GM12878 (cell line): ENCODE measurements at regions not wholly inside any gene's neighbourhood (a gene's known extent, or its start where the extent isn't known, plus 50 kb on each side); places are given as distances from the start of the nearest gene placed in this dataset.
A peak's percentile ranks its signal among the peaks of the same experiment; 100 is the strongest.

Source experiments
- ATAC-seq: fragments of 200-7000 bp; cut with Tn5 transposase; 3 replicates; pipeline ENCODE4 v1.9.1; 2020; ENCODE audit warnings: mild to moderate bottlenecking, moderate library complexity
- BruUV-seq: library from RNA; stranded (reverse); fragments of 400-500 nt; replicated peaks from 2 replicates; lab custom pipeline; 2021; lab: Mats Ljungman, UMichigan
- CTCF ChIA-PET: fragments of 300-600 bp; sonication (Branson Sonifier 250); formaldehyde crosslinking; extraction: SDS; loops from one replicate; lab custom pipeline; 2021; ENCODE audit warnings: inconsistent platforms; lab: Yijun Ruan, JAX
- POLR2A ChIA-PET: fragments of 350-600 bp; formaldehyde crosslinking; extraction: SDS; loops from one replicate; lab custom pipeline; 2021; ENCODE audit warnings: inconsistent platforms; lab: Charles Lee
- RAD21 ChIA-PET: fragments of 300-600 bp; sonication (Branson Sonifier 250); formaldehyde crosslinking; loops from one replicate; lab custom pipeline; 2023; ENCODE audit warnings: antibody characterized with exemption; ENCODE audit not compliant: unreplicated experiment; lab: Charles Lee
- SMC1A ChIA-PET: fragments of 300-600 bp; sonication (Branson Sonifier 250); formaldehyde crosslinking; loops from one replicate; lab custom pipeline; 2023; ENCODE audit not compliant: unreplicated experiment, uncharacterized antibody; lab: Charles Lee
- DNase-seq: peaks from one replicate; pipeline ENCODE4 v3.0.0-alpha.2; 2011; ENCODE audit warnings: low read depth, low spot score
- FAIRE-seq: peaks from 3 replicates; lab custom pipeline; 2011; peaks lifted over from hg19 to GRCh38; lab: Jason Lieb, UNC
- H2AFZ ChIP-seq: 2 replicates; pipeline ENCODE4 v1.6.0; 2011; ENCODE audit warnings: low read depth, low read length, control low read depth; ENCODE audit not compliant: control insufficient read depth
- H3K27ac ChIP-seq: 2 replicates; pipeline ENCODE4 v1.5.1; 2011; ENCODE audit warnings: control low read depth; ENCODE audit not compliant: control insufficient read depth, insufficient read depth
- H3K27me3 ChIP-seq, 2 experiments: replicated peaks in 1 of 2; 2 replicates each; pipeline versions ENCODE4 v1.6.0 to v1.6.1; 2011; ENCODE audit warnings: low read length in 1 of 2; ENCODE audit not compliant: control insufficient read depth in 2 of 2, insufficient read depth in 2 of 2
- H3K36me3 ChIP-seq, 2 experiments: 2 replicates each; pipeline ENCODE4 v1.5.1; 2011; ENCODE audit warnings: low read length in 1 of 2; ENCODE audit not compliant: control insufficient read depth in 2 of 2, insufficient read depth in 2 of 2
- H3K4me1 ChIP-seq: 2 replicates; pipeline ENCODE4 v1.6.1; 2011; ENCODE audit warnings: mild to moderate bottlenecking, low read length, moderate library complexity, mixed read lengths; ENCODE audit not compliant: control insufficient read depth, insufficient read depth
- H3K4me2 ChIP-seq: 2 replicates; pipeline ENCODE4 v1.6.0; 2011; ENCODE audit warnings: control low read depth; ENCODE audit not compliant: control insufficient read depth, insufficient read depth
- H3K4me3 ChIP-seq: fragments of 200-600 bp; sonication (generic); 2 replicates; pipeline ENCODE4 v1.5.1; 2016
- H3K79me2 ChIP-seq: 2 replicates; pipeline ENCODE4 v1.6.0; 2011; ENCODE audit warnings: low read length; ENCODE audit not compliant: control insufficient read depth, insufficient read depth
- H3K9ac ChIP-seq: 2 replicates; pipeline ENCODE4 v1.8.0; 2011; ENCODE audit warnings: low read length, control low read depth, mixed read lengths; ENCODE audit not compliant: control insufficient read depth, insufficient read depth
- H3K9me3 ChIP-seq: replicated peaks from 3 replicates; pipeline ENCODE4 v1.5.1; 2011; ENCODE audit warnings: mild to moderate bottlenecking, low read length; ENCODE audit not compliant: control insufficient read depth, insufficient read depth
- H4K20me1 ChIP-seq: 2 replicates; pipeline ENCODE4 v1.6.0; 2011; ENCODE audit not compliant: control insufficient read depth, insufficient read depth
- CBX5 ChIP-seq: sonication (generic); IDR thresholded peaks from 2 replicates; pipeline ENCODE4 v1.6.1; 2016; ENCODE audit warnings: low read depth, moderate library complexity, mild to moderate bottlenecking, inconsistent platforms
- CEBPB ChIP-seq, 2 experiments: fragments of 150-350 bp in 1 of 2; IDR thresholded peaks; 2 replicates each; pipeline ENCODE4 v1.6.1; 2012 to 2014; ENCODE audit warnings: low read depth in 2 of 2, low read length in 2 of 2, borderline replicate concordance in 1 of 2, inconsistent platforms in 1 of 2
- CHD1 ChIP-seq: IDR thresholded peaks from 2 replicates; pipeline ENCODE4 v1.6.1; 2012; ENCODE audit warnings: low read depth, low read length, improper control_type of control experiment
- JUNB ChIP-seq: IDR thresholded peaks from 2 replicates; pipeline ENCODE4 v1.6.1; 2016; ENCODE audit warnings: antibody characterized with exemption, mild to moderate bottlenecking
- LARP7 ChIP-seq: fragments of 450-650 bp; IDR thresholded peaks from 2 replicates; pipeline ENCODE4 v1.6.1; 2017; ENCODE audit warnings: mild to moderate bottlenecking
- NR2F1 ChIP-seq: fragments of 450-650 bp; conservative IDR thresholded peaks from 2 replicates; pipeline ENCODE4 v1.6.1; 2017; ENCODE audit warnings: mild to moderate bottlenecking
- POU2F2 ChIP-seq: IDR thresholded peaks from 3 replicates; pipeline ENCODE4 v1.6.1; 2011; ENCODE audit warnings: low read depth, mild to moderate bottlenecking, low read length, borderline replicate concordance
- RAD51 ChIP-seq: fragments of 450-650 bp; IDR thresholded peaks from 2 replicates; pipeline ENCODE4 v1.6.1; 2016; ENCODE audit warnings: moderate library complexity, mild to moderate bottlenecking, inconsistent platforms
- RUNX3 ChIP-seq: IDR thresholded peaks from 2 replicates; pipeline ENCODE4 v1.6.1; 2012; ENCODE audit warnings: low read length, inconsistent platforms
- SIX5 ChIP-seq: IDR thresholded peaks from 2 replicates; pipeline ENCODE4 v1.6.1; 2011; ENCODE audit warnings: mild to moderate bottlenecking, low read depth, low read length, moderate library complexity; ENCODE audit not compliant: severe bottlenecking
- SUZ12 ChIP-seq: fragments of 200-600 bp; sonication (generic); IDR thresholded peaks from one replicate; pipeline ENCODE4 v1.6.1; 2018; ENCODE audit warnings: antibody characterized with exemption, mild to moderate bottlenecking; ENCODE audit not compliant: unreplicated experiment
- WRNIP1 ChIP-seq: IDR thresholded peaks from 2 replicates; pipeline ENCODE4 v1.6.1; 2011; ENCODE audit warnings: low read depth, low read length, improper control_type of control experiment, borderline replicate concordance
- ZNF207 ChIP-seq: fragments of 450-650 bp; IDR thresholded peaks from 2 replicates; pipeline ENCODE4 v1.6.1; 2014; ENCODE audit warnings: antibody characterized with exemption, mild to moderate bottlenecking, borderline replicate concordance
- WGBS: methylation state at CpG from one replicate; pipeline ENCODE4 v1.1.6; 2016; ENCODE audit warnings: low lambda C conversion rate; ENCODE audit not compliant: insufficient replicate concordance, insufficient coverage; ENCODE audit errors: missing lambda C conversion rate; 5-methylcytosine and 5-hydroxymethylcytosine counted together
- in situ Hi-C: fragments of 300-500 bp; cut with MboI; formaldehyde crosslinking; loops from 9 replicates; pipeline ENCODE4 v1.14.3; 2018; ENCODE audit warnings: mixed read lengths
- intact Hi-C: fragments of 100-400 bp; cut with micrococcal nuclease; formaldehyde crosslinking; loops from one replicate; pipeline ENCODE4 v1.14.2; 2022; ENCODE audit not compliant: unreplicated experiment
- TF ChIP-seq, protein P1 (sequence below): fragments of 450-650 bp; IDR thresholded peaks from 2 replicates; pipeline ENCODE4 v1.6.1; 2018; ENCODE audit warnings: mild to moderate bottlenecking, low read depth, moderate library complexity; ENCODE audit not compliant: partially characterized antibody
- TF ChIP-seq, protein P2 (sequence below): fragments of 450-650 bp; IDR thresholded peaks from 2 replicates; pipeline ENCODE4 v1.6.1; 2016; ENCODE audit warnings: mild to moderate bottlenecking
- TF ChIP-seq, protein P3 (sequence below): fragments of 450-650 bp; IDR thresholded peaks from 2 replicates; pipeline ENCODE4 v1.6.1; 2017; ENCODE audit warnings: borderline replicate concordance
- TF ChIP-seq, protein P4 (sequence below): fragments of 450-650 bp; IDR thresholded peaks from 2 replicates; pipeline ENCODE4 v1.6.1; 2016; ENCODE audit warnings: mild to moderate bottlenecking

DNA sequence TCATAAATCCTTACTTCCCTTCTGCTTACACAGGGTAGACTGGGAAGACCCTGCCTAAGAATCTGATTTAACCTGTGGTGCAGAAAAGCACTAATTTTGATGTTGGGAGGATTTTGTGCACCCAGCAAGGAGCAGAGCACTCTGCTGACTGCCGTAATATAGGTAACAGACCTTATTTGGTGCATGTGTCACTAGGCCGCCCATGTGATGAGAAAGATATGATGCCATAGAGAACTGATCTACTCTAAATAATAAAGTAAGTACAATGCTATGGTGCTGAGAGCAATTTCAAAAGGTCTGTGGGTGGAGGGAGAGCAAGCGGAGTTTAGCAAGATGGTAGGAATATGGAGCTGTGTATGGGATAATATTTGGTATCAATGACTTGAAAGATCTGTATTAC lies 1663.6 kb upstream of the SEL1L start:
- RAD21 ChIA-PET: no interaction called here
- Histone ChIP-seq H3K4me1 (no peaks in the 10 kb centered on the region), H3K27me3 (no peaks in the 10 kb centered on the region), H2AFZ (no peak overlapping the region), H3K36me3 (no peaks in the 10 kb centered on the region), H4K20me1 (no peaks in the 10 kb centered on the region), H3K4me3 (no peak overlapping the region), H3K9ac (no peak overlapping the region), H3K9me3 (no peaks in the 10 kb centered on the region), H3K79me2 (no peaks in the 10 kb centered on the region), H3K27ac (no peak overlapping the region), H3K4me2 (no peak overlapping the region)
- POLR2A ChIA-PET: no interaction called here
- WGBS: 14% methylated on average over 3 of the region's 3 CpGs
- ATAC-seq (0 out of 3 replicates have a peak, but pooled peaks have one; percentile 27), FAIRE-seq (no peak), DNase-seq (no peak)
- intact Hi-C loops (no loop called here), in situ Hi-C loops (no loop called here)
- TF ChIP-seq, protein P1, sequence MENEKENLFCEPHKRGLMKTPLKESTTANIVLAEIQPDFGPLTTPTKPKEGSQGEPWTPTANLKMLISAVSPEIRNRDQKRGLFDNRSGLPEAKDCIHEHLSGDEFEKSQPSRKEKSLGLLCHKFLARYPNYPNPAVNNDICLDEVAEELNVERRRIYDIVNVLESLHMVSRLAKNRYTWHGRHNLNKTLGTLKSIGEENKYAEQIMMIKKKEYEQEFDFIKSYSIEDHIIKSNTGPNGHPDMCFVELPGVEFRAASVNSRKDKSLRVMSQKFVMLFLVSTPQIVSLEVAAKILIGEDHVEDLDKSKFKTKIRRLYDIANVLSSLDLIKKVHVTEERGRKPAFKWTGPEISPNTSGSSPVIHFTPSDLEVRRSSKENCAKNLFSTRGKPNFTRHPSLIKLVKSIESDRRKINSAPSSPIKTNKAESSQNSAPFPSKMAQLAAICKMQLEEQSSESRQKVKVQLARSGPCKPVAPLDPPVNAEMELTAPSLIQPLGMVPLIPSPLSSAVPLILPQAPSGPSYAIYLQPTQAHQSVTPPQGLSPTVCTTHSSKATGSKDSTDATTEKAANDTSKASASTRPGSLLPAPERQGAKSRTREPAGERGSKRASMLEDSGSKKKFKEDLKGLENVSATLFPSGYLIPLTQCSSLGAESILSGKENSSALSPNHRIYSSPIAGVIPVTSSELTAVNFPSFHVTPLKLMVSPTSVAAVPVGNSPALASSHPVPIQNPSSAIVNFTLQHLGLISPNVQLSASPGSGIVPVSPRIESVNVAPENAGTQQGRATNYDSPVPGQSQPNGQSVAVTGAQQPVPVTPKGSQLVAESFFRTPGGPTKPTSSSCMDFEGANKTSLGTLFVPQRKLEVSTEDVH: no peak
- TF ChIP-seq RUNX3: no peak
- TF ChIP-seq CHD1: no peak
- TF ChIP-seq SIX5: no peak
- no peak for TF ChIP-seq RAD51
- TF ChIP-seq NR2F1: no peak
- no peak for TF ChIP-seq POU2F2
- TF ChIP-seq JUNB: no peak
- no peak for TF ChIP-seq ZNF207
- TF ChIP-seq, protein P2, sequence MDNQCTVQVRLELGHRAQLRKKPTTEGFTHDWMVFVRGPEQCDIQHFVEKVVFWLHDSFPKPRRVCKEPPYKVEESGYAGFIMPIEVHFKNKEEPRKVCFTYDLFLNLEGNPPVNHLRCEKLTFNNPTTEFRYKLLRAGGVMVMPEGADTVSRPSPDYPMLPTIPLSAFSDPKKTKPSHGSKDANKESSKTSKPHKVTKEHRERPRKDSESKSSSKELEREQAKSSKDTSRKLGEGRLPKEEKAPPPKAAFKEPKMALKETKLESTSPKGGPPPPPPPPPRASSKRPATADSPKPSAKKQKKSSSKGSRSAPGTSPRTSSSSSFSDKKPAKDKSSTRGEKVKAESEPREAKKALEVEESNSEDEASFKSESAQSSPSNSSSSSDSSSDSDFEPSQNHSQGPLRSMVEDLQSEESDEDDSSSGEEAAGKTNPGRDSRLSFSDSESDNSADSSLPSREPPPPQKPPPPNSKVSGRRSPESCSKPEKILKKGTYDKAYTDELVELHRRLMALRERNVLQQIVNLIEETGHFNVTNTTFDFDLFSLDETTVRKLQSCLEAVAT: no peak
- no peak for TF ChIP-seq CBX5
- TF ChIP-seq, protein P3, sequence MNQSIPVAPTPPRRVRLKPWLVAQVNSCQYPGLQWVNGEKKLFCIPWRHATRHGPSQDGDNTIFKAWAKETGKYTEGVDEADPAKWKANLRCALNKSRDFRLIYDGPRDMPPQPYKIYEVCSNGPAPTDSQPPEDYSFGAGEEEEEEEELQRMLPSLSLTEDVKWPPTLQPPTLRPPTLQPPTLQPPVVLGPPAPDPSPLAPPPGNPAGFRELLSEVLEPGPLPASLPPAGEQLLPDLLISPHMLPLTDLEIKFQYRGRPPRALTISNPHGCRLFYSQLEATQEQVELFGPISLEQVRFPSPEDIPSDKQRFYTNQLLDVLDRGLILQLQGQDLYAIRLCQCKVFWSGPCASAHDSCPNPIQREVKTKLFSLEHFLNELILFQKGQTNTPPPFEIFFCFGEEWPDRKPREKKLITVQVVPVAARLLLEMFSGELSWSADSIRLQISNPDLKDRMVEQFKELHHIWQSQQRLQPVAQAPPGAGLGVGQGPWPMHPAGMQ: no peak
- no peak for TF ChIP-seq CEBPB (IDR thresholded peaks at IDR 0.05; ENCODE audit: borderline replicate concordance in 1 of 2, low read depth in 2 of 2, low read length in 2 of 2)
- TF ChIP-seq LARP7: no peak
- TF ChIP-seq, protein P4, sequence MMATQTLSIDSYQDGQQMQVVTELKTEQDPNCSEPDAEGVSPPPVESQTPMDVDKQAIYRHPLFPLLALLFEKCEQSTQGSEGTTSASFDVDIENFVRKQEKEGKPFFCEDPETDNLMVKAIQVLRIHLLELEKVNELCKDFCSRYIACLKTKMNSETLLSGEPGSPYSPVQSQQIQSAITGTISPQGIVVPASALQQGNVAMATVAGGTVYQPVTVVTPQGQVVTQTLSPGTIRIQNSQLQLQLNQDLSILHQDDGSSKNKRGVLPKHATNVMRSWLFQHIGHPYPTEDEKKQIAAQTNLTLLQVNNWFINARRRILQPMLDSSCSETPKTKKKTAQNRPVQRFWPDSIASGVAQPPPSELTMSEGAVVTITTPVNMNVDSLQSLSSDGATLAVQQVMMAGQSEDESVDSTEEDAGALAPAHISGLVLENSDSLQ: no peak
- no peak for TF ChIP-seq SUZ12
- TF ChIP-seq WRNIP1: no peak
- SMC1A ChIA-PET: no interaction called here
- CTCF ChIA-PET: no interaction called here
- no TSS peak for BruUV-seq
